ENCODE measurements at regions not wholly inside any gene's neighbourhood (a gene's known extent, or its start where the extent isn't known, plus 50 kb on each side); places are given as distances from the start of the nearest gene placed in this dataset.

DNA sequence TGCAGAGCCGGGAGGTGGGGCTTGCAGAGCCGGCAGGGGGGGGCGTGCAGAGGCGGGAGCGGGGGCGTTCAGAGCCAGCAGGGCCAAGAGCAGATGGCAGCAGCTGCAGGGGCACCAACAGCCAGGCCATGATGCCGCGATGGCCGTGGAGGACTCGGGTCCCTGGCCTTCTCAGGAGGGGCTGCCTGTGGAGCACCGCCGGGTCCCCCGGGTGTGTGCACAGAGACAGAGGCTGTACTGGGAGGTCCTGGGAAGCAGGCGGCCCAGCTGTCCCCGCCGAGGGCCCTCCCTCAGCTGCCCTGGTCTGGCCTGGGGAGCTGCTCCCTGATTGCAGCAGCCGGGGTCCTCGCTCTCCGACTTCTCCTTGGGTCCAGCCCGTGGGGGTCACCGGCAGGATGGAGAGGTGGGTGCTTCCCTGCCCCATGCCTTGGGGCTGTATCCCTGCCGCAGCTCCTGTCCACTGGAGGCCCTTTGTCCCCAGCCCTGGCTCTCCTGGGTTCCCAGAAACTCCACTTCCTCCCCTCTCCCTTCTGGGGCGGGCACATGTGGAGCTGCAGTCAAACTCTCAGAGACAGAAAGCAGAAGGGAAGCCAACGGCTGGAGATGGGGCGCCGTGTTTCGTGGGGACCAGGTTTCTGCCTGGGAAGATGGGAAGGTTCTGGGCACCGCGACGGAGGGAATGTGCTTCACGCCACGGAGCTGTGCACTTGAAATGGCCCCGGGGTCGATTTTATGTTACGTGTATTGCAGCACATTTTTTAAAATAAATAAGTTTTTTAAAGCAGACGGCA is 75.8 kb upstream of the GALNT9 start:
- H3K9me3 Mint-ChIP-seq, result no peaks in the 10 kb centered on the region
- no peaks in the 10 kb centered on the region for H3K4me1 Mint-ChIP-seq
- no peak overlapping the region for H3K4me3 Mint-ChIP-seq
- no peaks in the 10 kb centered on the region for H3K36me3 Mint-ChIP-seq
- peaks cover 16% of the 10 kb centered on the region for H3K27me3 Mint-ChIP-seq
- DNase-seq, result no peak
- no peak overlapping the region for H3K27ac Mint-ChIP-seq

DNA sequence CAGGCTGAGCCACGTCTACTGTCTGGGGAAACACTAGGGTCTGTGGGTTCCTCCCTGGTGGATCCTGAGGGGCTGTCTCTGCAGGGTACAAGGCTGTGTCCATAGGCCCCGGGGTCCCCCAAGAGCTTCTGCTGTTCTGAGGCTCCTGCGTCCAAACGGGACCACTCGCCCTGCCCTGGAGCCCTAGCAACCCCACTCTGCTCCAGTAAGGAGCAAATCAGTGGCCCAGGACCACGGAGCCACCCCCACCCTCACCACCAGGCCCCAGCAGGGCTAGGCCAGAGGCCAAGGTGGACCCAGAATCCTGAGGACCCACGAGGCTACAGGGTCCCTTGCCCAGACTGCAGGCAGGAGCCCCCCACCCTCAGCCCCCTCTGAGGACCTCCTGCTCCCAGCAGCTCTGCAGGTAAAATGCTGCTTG is 75.1 kb upstream of the GALNT9 start:
- Mint-ChIP-seq H3K36me3 (no peaks in the 10 kb centered on the region), H3K4me3 (no peak overlapping the region), H3K27ac (no peak overlapping the region), H3K27me3 (peaks cover 21% of the 10 kb centered on the region), H3K9me3 (no peaks in the 10 kb centered on the region), H3K4me1 (no peaks in the 10 kb centered on the region)
- DNase-seq, result no peak

DNA sequence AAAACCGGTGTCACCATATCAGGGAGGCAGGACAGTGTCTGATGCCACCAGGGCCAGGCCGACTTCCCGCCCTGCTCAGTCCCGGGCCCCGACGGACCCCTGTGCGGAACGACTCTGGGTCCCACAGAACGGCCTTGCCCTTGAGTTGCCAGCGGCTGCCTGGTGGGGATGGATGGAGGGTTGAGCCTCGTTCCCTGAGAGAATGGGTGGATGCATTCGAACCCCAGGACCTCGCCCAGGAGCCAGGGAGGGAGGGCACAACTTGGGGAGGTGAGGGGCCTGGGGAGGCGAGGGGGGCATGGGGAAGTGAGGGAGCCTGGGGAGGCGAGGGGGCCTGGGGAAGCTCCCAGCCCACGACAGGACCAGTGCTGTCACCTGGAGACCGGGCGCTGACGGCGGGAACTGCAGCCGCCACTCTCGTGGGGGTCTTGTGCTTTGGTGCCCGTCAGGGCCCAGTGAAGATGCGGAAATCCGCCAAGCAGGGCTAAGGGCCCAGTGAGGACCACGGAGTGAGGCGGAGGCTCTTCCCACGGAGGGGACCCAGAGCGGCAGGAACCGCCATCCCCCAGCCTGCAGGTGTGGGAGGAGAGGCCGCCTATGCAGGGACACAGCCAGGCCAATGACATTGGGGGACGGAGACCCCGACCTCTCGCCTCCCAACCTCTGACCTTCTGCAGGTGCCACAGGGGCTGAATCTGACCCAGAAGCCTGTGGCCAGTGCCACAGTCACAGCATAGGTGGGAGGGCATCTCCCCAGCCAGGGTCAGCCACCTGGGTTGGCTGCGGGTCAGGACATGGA is 74.4 kb upstream of the GALNT9 start:
- no peak overlapping the region for H3K4me3 Mint-ChIP-seq
- no peak overlapping the region for H3K27ac Mint-ChIP-seq
- no peaks in the 10 kb centered on the region for H3K9me3 Mint-ChIP-seq
- no peak for DNase-seq
- no peaks in the 10 kb centered on the region for H3K4me1 Mint-ChIP-seq
- H3K27me3 Mint-ChIP-seq, result peaks cover 21% of the 10 kb centered on the region
- no peaks in the 10 kb centered on the region for H3K36me3 Mint-ChIP-seq

DNA sequence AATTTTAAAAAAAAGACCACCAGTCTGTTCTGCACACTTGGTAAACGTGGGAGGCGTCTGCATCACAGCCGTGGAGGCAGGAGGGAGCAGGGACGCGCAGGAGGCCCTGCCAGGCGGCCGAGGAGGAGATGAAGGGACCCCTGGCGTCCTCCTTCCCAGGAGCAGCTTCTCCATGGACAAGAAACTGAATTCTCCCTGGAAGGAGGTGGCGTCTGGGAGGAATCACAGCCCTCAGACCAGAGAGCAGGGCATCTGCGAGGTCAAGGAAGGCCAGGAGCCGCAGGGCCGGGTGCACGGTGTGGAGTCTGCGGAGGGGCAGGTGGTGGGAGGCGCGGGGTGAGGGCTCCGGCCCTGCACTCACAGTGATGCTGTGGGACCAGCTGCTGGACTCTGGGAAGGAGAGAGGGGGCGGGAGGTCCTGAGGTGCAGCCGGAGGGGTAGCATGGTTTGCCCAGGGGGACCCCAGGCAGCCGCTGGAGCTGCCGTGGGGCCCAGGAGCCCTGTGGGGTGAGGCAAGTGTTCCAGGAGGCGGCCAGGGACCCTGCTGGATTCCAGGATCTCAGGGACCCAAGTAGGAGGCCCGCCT is 73.5 kb upstream of the GALNT9 start:
- H3K27me3 Mint-ChIP-seq, result peaks cover 21% of the 10 kb centered on the region
- no peaks in the 10 kb centered on the region for H3K9me3 Mint-ChIP-seq
- H3K27ac Mint-ChIP-seq, result no peak overlapping the region
- H3K36me3 Mint-ChIP-seq, result no peaks in the 10 kb centered on the region
- no peak overlapping the region for H3K4me3 Mint-ChIP-seq
- H3K4me1 Mint-ChIP-seq, result no peaks in the 10 kb centered on the region
- DNase-seq, result no peak

DNA sequence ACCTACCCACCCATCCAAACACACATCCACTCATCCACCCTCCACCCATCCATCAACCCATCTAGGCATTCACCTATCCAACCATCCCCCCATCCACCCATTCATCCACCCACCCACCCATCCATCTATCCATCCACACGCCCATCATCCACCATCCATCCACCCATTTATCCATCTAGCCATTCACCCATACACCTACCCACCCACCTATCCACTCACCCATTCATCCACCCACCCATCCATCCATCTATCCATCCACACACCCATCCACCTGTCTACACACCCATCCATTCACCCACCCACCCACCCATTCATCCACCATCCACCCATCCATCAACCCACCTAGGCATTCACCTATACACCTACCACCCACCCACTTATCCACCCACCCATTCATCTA is 72.6 kb upstream of the GALNT9 start:
- H3K4me3 Mint-ChIP-seq, result no peak overlapping the region
- no peaks in the 10 kb centered on the region for H3K4me1 Mint-ChIP-seq
- no peak overlapping the region for H3K27ac Mint-ChIP-seq
- no peaks in the 10 kb centered on the region for H3K9me3 Mint-ChIP-seq
- no peak for DNase-seq
- no peaks in the 10 kb centered on the region for H3K36me3 Mint-ChIP-seq
- peaks cover 25% of the 10 kb centered on the region for H3K27me3 Mint-ChIP-seq

DNA sequence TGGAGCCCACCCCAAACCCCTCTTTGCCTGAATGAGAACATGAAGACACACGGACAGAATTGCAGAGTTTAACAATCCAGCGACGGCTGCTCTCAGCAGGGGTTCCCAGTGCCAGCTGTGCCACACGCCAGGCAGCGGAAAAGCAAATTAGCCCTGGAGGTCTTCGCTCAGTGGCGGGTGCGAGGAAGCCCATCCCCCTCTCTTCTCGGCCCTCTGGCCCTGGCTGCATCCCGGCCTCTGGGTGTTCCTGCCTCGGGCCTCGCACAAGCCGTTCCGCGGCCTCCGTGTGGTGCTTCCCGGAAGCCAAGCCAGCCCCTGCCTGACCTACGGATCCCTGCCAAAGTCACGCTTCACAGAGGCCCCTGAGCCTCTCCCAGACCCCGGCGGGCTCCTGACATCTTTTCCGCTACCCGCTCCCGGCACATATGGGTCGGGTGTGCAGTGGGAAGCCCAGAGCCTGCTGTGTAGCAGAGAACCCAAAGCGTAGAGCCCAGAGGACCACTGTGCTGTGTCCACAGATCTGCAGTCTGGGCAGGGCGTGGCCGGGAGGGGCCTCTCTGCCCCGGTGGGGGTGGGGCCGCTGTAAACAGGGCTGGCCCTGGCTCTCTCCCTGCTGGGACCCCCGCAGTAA is 70.7 kb upstream of the GALNT9 start:
- Mint-ChIP-seq H3K4me1 (no peaks in the 10 kb centered on the region), H3K27ac (no peak overlapping the region), H3K9me3 (no peaks in the 10 kb centered on the region), H3K27me3 (peaks cover 33% of the 10 kb centered on the region), H3K4me3 (no peak overlapping the region), H3K36me3 (no peaks in the 10 kb centered on the region)
- no peak for DNase-seq

DNA sequence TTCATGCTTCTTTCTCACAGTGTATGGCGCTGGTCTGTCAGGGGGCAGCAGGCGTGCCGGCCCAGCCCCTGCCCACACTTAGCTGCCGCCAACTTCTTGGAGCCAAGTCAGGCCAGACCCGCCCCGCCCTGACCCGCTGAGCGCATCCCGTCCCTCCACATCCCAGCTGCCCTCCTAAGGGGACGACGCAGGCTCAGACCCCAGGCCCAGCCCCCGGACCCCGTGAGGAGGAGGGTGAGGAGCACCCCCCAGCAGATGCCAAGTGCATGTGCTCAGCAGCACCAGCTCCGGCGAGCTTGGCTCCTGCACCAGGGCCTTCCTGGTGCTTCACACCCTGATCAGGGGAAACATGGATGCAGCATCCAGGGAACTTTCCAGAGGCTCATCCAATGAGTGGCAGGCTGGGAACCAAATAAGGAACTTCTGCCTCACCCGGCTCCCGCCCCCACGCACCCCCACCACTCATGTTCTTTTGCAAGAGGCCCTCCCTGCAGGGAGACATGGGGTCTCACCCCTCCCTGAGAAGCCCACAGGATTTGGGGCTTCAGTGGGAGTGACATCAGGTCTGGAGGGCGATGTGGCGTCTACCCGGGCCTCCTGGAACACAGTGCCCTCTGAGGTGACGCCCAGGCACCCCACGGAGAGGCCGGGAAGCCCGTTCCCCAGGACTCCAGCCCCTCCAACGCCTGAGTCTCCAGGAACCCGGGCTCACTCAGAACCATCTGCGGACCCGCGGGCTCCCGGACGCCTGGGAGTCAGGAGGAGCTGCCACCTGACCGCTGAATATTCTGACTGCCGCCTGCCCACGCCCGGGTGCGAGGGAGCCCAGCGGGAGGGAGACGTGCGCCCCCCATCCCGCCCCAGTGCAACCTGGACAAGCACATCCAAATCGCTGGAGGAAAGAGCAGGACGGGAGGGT is 70.0 kb upstream of the GALNT9 start:
- Mint-ChIP-seq H3K36me3 (no peaks in the 10 kb centered on the region), H3K4me3 (no peak overlapping the region), H3K4me1 (no peaks in the 10 kb centered on the region), H3K27ac (no peak overlapping the region), H3K27me3 (peaks cover 33% of the 10 kb centered on the region), H3K9me3 (no peaks in the 10 kb centered on the region)
- DNase-seq, result no peak

DNA sequence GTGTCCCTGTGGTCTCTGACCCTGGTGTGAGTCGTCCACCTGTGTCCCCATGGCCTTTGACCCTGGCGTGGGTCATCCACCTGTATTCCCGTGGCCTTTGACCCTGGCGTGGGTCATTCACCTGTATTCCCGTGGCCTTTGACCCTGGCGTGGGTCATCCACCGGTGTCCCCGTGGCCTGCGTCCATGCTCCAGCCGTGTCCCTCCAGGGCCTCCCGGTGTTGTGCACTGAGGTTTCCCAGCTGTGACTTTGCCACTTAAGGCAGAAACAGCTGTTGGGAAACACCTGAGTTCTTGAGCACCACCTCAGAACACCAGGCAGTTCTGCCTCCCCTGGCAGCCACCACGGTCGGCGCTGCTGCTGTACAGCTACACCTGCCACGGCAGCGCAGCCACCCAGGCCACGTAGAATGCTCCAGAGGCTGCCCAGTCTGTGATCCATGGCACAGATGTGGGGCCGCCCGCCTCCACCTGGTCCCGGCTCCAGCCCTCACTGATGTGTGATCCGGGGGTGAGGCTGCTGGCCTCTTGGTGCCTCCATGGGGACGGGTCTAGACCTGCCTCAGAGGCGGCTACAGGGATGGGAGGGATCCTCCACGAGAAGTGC is 69.1 kb upstream of the GALNT9 start:
- Mint-ChIP-seq H3K4me1 (no peaks in the 10 kb centered on the region), H3K27me3 (peaks cover 33% of the 10 kb centered on the region), H3K4me3 (no peak overlapping the region), H3K27ac (no peak overlapping the region), H3K9me3 (no peaks in the 10 kb centered on the region), H3K36me3 (no peaks in the 10 kb centered on the region)
- no peak for DNase-seq

DNA sequence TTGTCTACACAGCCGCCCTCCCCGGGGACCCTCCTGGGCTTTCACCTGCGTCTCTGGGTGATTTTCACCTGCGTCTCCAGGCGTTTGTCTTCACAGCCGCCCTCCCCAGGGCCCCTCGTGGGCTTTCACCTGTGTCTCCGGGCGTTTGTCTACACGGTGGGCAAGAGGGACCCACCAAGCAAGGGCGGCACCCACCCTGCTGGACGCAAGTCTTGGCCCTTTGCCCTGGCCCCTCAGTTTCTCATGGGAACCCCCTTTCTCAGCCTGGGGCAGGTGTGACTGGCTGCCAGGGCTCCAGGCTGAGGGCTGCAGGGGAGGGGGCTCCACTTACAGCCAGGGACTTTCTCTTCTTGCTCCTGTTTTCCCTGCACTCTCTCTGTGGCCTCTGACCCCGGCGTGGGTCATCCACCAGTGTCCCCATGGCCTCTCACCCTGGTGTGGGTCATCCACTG is 68.6 kb upstream of the GALNT9 start:
- Mint-ChIP-seq H3K4me3 (no peak overlapping the region), H3K36me3 (no peaks in the 10 kb centered on the region), H3K9me3 (no peaks in the 10 kb centered on the region), H3K4me1 (no peaks in the 10 kb centered on the region), H3K27me3 (peaks cover 36% of the 10 kb centered on the region), H3K27ac (no peak overlapping the region)
- DNase-seq, result no peak

DNA sequence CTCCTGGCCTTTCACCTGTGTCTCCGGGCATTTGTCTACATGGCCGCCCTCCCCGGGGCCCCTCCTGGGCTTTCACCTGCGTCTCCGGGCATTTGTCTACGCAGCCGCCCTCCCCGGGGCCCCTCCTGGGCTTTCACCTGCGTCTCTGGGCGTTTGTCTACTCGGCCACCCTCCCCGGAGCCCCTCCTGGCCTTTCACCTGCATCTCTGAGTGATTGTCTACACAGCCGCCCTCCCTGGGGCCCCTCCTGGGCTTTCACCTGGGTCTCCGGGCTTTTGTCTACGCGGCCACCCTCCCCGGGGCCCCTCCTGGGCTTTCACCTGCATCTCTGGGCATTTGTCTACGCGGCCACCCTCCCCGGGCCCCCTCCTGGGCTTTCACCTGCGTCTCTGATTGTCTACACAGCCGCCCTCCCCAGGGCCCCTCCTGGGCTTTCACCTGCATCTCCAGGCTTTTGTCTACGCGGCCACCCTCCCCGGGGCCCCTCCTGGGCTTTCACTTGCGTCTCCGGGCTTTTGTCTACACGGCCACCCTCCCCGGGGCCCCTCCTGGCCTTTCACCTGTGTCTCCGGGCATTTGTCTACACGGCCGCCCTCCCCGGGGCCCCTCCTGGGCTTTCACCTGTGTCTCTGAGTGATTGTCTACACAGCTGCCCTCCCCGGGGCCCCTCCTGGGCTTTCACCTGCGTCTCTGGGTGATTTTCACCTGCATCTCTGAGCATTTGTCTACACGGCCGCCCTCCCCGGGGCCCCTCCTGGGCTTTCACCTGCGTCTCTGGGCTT is 68.0 kb upstream of the GALNT9 start:
- Mint-ChIP-seq H3K36me3 (no peaks in the 10 kb centered on the region), H3K27me3 (peaks cover 36% of the 10 kb centered on the region), H3K27ac (no peak overlapping the region), H3K4me3 (no peak overlapping the region), H3K4me1 (no peaks in the 10 kb centered on the region), H3K9me3 (no peaks in the 10 kb centered on the region)
- no peak for DNase-seq

DNA sequence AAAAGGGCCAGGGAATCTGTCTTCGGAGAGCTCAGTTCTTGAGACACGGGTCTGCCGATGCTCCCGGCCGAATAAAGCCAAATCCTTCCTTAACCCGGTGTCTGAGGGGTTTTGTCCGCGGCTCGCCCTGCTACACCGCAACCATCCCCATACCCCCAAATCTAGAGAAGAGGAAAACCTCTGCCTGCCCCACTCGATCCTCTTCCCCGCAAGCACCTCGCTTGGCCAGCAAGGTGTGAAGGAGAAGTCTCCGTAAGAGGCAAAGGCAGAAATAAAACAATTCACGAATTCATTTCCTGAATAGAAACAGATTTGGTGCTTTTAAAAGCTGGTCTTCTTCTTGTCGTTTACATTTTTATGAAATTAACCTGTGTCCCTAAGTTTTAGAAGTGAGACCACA is 67.3 kb upstream of the GALNT9 start:
- H3K27ac Mint-ChIP-seq, result no peak overlapping the region

DNA sequence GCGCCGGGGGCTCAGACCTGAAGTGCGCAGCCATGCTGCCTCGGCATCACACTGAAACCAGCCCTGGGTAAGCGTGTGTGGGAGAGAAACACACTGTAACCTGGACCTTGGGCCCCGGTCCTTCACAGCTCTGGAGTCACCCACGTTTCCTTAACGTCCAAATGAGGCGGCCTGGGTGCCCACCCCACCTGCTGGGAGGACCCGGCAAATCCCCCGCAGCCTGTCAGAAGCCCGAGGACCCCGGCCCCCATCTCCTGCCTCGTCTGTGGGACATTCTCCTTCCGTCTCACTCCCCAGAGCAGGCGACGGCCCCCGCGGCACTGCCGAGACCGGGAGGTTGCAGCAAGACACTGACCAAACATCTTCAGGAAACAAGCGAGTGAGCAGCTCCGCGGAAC is 66.5 kb upstream of the GALNT9 start:
- DNase-seq, result no peak
- H3K9me3 Mint-ChIP-seq, result no peaks in the 10 kb centered on the region
- H3K36me3 Mint-ChIP-seq, result no peaks in the 10 kb centered on the region
- H3K27ac Mint-ChIP-seq, result no peak overlapping the region
- no peak overlapping the region for H3K4me3 Mint-ChIP-seq
- H3K4me1 Mint-ChIP-seq, result no peaks in the 10 kb centered on the region
- H3K27me3 Mint-ChIP-seq, result peaks cover 29% of the 10 kb centered on the region

More for the DNA sequence above, 67.3 kb upstream of the GALNT9 start:
- Mint-ChIP-seq H3K4me3 (no peak overlapping the region), H3K4me1 (no peaks in the 10 kb centered on the region), H3K9me3 (no peaks in the 10 kb centered on the region), H3K36me3 (no peaks in the 10 kb centered on the region), H3K27me3 (peaks cover 32% of the 10 kb centered on the region)
- no peak for DNase-seq

DNA sequence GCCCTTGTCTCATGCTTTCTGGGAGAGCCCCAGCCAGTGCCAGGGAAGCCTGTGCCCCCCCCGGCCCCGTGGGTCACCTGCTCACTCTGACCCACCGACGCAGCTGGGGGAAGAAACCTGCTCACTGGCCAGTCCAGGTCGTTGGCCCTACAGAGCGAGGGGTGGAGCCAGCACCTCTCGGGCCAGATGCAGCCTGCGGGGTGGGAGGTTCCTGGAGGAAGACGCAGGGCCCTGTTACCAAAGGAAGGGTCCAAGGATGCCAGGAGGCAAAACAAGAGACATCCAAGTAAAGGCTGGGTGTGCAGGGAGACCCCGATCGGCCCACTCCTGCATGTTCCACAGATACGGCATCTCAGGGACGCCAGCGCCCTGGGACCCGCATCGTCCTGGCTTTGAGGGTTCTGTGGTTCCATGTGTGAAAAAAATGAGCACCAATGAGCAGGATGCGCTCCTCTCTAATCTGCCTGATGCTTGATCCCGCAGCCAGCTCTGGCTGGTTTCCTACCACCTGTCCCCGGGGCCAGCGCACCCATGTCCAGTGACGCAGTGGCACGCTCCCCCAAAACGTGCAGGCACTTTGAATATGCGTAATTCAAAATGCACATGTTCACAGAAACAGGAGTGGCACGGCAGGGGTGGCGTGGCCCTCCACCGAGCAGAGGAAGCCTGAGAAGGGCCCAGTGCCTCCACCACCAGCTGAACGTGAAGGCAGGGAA is 66.0 kb upstream of the GALNT9 start:
- H3K9me3 Mint-ChIP-seq, result no peaks in the 10 kb centered on the region

More for the DNA sequence above, 66.0 kb upstream of the GALNT9 start:
- no peaks in the 10 kb centered on the region for H3K36me3 Mint-ChIP-seq
- H3K27me3 Mint-ChIP-seq, result peaks cover 26% of the 10 kb centered on the region
- DNase-seq, result no peak
- H3K27ac Mint-ChIP-seq, result no peak overlapping the region
- H3K4me3 Mint-ChIP-seq, result no peak overlapping the region
- no peaks in the 10 kb centered on the region for H3K4me1 Mint-ChIP-seq

Data from activated naive CD8-positive, alpha-beta T cell treated with anti-CD3 and anti-CD28 coated beads for 36 hours (primary cell).